CD4-positive, alpha-beta memory T cell (primary cell): ENCODE measurements at regions not wholly inside any gene's neighbourhood (a gene's known extent, or its start where the extent isn't known, plus 50 kb on each side); places are given as distances from the start of the nearest gene placed in this dataset.

Source experiments
- CTCF ChIA-PET: fragments of 350-600 bp; sonication (Branson Sonifier 250); formaldehyde crosslinking; loops from one replicate; lab custom pipeline; 2021; ENCODE audit warnings: inconsistent platforms; ENCODE audit not compliant: partially characterized antibody; lab: Charles Lee
- POLR2A ChIA-PET: fragments of 350-600 bp; sonication (Branson Sonifier 250); formaldehyde crosslinking; loops from one replicate; lab custom pipeline; 2021; ENCODE audit not compliant: partially characterized antibody; lab: Charles Lee
- DNase-seq, 5 donors: peaks; one replicate each; pipeline versions ENCODE4 v3.0.0 to v3.0.0-alpha.2; 2020 to 2022; ENCODE audit warnings: mixed read lengths in 1 of 5
- H3K27ac ChIP-seq: one replicate; pipeline ENCODE4 v1.7.0; 2013; ENCODE audit warnings: low read depth, low read length
- H3K27me3 ChIP-seq: 2 replicates; pipeline ENCODE4 v1.7.0; 2013; ENCODE audit warnings: mild to moderate bottlenecking, low read length, moderate library complexity; ENCODE audit not compliant: insufficient read depth
- H3K36me3 ChIP-seq: 2 replicates; pipeline ENCODE4 v1.7.0; 2013; ENCODE audit warnings: mild to moderate bottlenecking, low read length, moderate library complexity; ENCODE audit not compliant: insufficient read depth
- H3K4me1 ChIP-seq: 2 replicates; pipeline ENCODE4 v1.7.0; 2013; ENCODE audit warnings: mild to moderate bottlenecking, low read length, moderate library complexity; ENCODE audit not compliant: insufficient read depth
- H3K4me3 ChIP-seq, 2 donors: one replicate each; pipeline ENCODE4 v1.7.0; 2013; ENCODE audit warnings: low read length in 2 of 2, mild to moderate bottlenecking in 1 of 2
- H3K9me3 ChIP-seq, 2 donors: one replicate each; pipeline ENCODE4 v1.7.0; 2013; ENCODE audit warnings: low read length in 2 of 2, control low read depth in 1 of 2; ENCODE audit not compliant: control insufficient read depth in 1 of 2
- H3K27ac Mint-ChIP-seq, 7 donors: one replicate each; pipeline ENCODE4 v1.8.0; 2020 to 2021; ENCODE audit warnings: mixed read lengths in 7 of 7, mild to moderate bottlenecking in 6 of 7, inconsistent platforms in 3 of 7, moderate library complexity in 3 of 7
- H3K27me3 Mint-ChIP-seq, 2 donors: one replicate each; pipeline ENCODE4 v1.8.0; 2020 to 2021; ENCODE audit warnings: mixed read lengths in 2 of 2
- H3K36me3 Mint-ChIP-seq, 2 donors: one replicate each; pipeline ENCODE4 v1.8.0; 2020 to 2021; ENCODE audit warnings: mixed read lengths in 2 of 2, inconsistent platforms in 1 of 2, mild to moderate bottlenecking in 1 of 2
- H3K4me1 Mint-ChIP-seq, 4 donors: one replicate each; pipeline ENCODE4 v1.8.0; 2020 to 2021; ENCODE audit warnings: mixed read lengths in 4 of 4, mild to moderate bottlenecking in 1 of 4
- H3K4me3 Mint-ChIP-seq, 8 donors: one replicate each; pipeline ENCODE4 v1.8.0; 2020 to 2021; ENCODE audit warnings: mixed read lengths in 8 of 8, mild to moderate bottlenecking in 7 of 8, moderate library complexity in 6 of 8, inconsistent platforms in 3 of 8
- H3K9me3 Mint-ChIP-seq, 8 donors: one replicate each; pipeline ENCODE4 v1.8.0; 2020 to 2021; ENCODE audit warnings: mixed read lengths in 8 of 8, mild to moderate bottlenecking in 5 of 8, inconsistent platforms in 3 of 8, moderate library complexity in 1 of 8
- intact Hi-C: fragments of 100-400 bp; cut with micrococcal nuclease; formaldehyde crosslinking; loops from one replicate; pipeline ENCODE4 v1.15.1; 2023

GRCh38 chr12:81998761-81999378 is 239.7 kb upstream of the PPFIA2 start:
- no peak overlapping the region for H3K4me3 ChIP-seq
- no peaks in the 10 kb centered on the region for H3K4me1 ChIP-seq
- no peak overlapping the region for H3K4me3 Mint-ChIP-seq
- no peaks in the 10 kb centered on the region for H3K36me3 ChIP-seq
- ChIA-PET POLR2A (interaction anchor here (0.6 kb wide), 1 partner anchor 28 kb away, joined by 3 read pairs; no protein-coding TSS in a partner anchor), CTCF (no interaction called here)
- intact Hi-C loops: loop anchor here (10.0 kb wide), 1 partner anchor 194 kb away; no protein-coding TSS in a partner anchor
- H3K4me1 Mint-ChIP-seq: no peaks in the 10 kb centered on the region
- no peak overlapping the region for H3K27ac ChIP-seq
- no peak for DNase-seq
- no peaks in the 10 kb centered on the region for H3K9me3 ChIP-seq
- H3K27me3 Mint-ChIP-seq: no peaks in the 10 kb centered on the region
- H3K27ac Mint-ChIP-seq: no peak overlapping the region
- no peaks in the 10 kb centered on the region for H3K36me3 Mint-ChIP-seq
- peaks cover 0 to 7% (median 4%) of the 10 kb centered on the region in 8 donors for H3K9me3 Mint-ChIP-seq
- no peaks in the 10 kb centered on the region for H3K27me3 ChIP-seq

- H3K4me3 ChIP-seq: no peak overlapping the region
- no peaks in the 10 kb centered on the region for H3K9me3 ChIP-seq
- no peaks in the 10 kb centered on the region for H3K36me3 ChIP-seq
- H3K27me3 Mint-ChIP-seq: no peaks in the 10 kb centered on the region
- peaks cover 0 to 5% (median 4%) of the 10 kb centered on the region in 4 donors for H3K4me1 Mint-ChIP-seq
- no peaks in the 10 kb centered on the region for H3K27me3 ChIP-seq
- peak; percentile 33 to 41 (median 37) for DNase-seq
- H3K4me1 ChIP-seq: no peaks in the 10 kb centered on the region
- no peak overlapping the region for H3K27ac ChIP-seq
- H3K9me3 Mint-ChIP-seq: no peaks in the 10 kb centered on the region
- intact Hi-C loops: loop anchor here (10.0 kb wide), 1 partner anchor 188 kb away; no protein-coding TSS in a partner anchor
- ChIA-PET POLR2A (interaction anchor here (0.9 kb wide), 1 partner anchor 366 kb away, joined by 5 read pairs; the partner anchor contains the start of genes CCDC59 and METTL25), CTCF (interaction anchor here (0.7 to 3.8 kb wide), 5 partner anchors 105 to 381 kb away, joined by 3 to 25 read pairs (median 3); partner anchors contain the start of gene PPFIA2)
- H3K36me3 Mint-ChIP-seq: no peaks in the 10 kb centered on the region
- no peak overlapping the region for H3K27ac Mint-ChIP-seq
- H3K4me3 Mint-ChIP-seq: no peak overlapping the region
Observed at GRCh38 chr12:81992461-81992860, 233.3 kb upstream of the PPFIA2 start.

GRCh38 chr12:81991868-81992267 is 232.7 kb upstream of the PPFIA2 start:
- Mint-ChIP-seq H3K4me3 (no peak overlapping the region), H3K27ac (no peak overlapping the region), H3K4me1 (peaks cover 0 to 5% (median 4%) of the 10 kb centered on the region in 4 donors), H3K36me3 (no peaks in the 10 kb centered on the region), H3K9me3 (no peaks in the 10 kb centered on the region), H3K27me3 (no peaks in the 10 kb centered on the region)
- ChIA-PET CTCF (interaction anchor here (0.7 to 3.8 kb wide), 4 partner anchors 105 to 380 kb away, joined by 3 to 25 read pairs (median 4); partner anchors contain the start of gene PPFIA2), POLR2A (no interaction called here)
- no peak for DNase-seq
- H3K4me1 ChIP-seq: no peaks in the 10 kb centered on the region
- no peaks in the 10 kb centered on the region for H3K9me3 ChIP-seq
- intact Hi-C loops: loop anchor here (10.0 kb wide), 1 partner anchor 187 kb away; no protein-coding TSS in a partner anchor
- H3K27ac ChIP-seq: no peak overlapping the region
- no peaks in the 10 kb centered on the region for H3K27me3 ChIP-seq
- no peaks in the 10 kb centered on the region for H3K36me3 ChIP-seq
- no peak overlapping the region for H3K4me3 ChIP-seq

GRCh38 chr12:81988362-81988761 is 229.2 kb upstream of the PPFIA2 start:
- Mint-ChIP-seq H3K4me1 (peaks cover 0 to 5% (median 4%) of the 10 kb centered on the region in 4 donors), H3K9me3 (peaks cover 0 to 4% (median 0%) of the 10 kb centered on the region in 8 donors), H3K36me3 (no peaks in the 10 kb centered on the region), H3K27ac (no peak overlapping the region), H3K4me3 (no peak overlapping the region), H3K27me3 (no peaks in the 10 kb centered on the region)
- H3K27me3 ChIP-seq: no peaks in the 10 kb centered on the region
- H3K4me1 ChIP-seq: no peaks in the 10 kb centered on the region
- ChIA-PET CTCF (no interaction called here), POLR2A (no interaction called here)
- no peaks in the 10 kb centered on the region for H3K36me3 ChIP-seq
- DNase-seq: no peak
- no peak overlapping the region for H3K27ac ChIP-seq
- intact Hi-C loops: no loop called here
- H3K9me3 ChIP-seq: no peaks in the 10 kb centered on the region
- no peak overlapping the region for H3K4me3 ChIP-seq

GRCh38 chr12:81987371-81987770 is 228.2 kb upstream of the PPFIA2 start:
- Mint-ChIP-seq H3K36me3 (no peaks in the 10 kb centered on the region), H3K9me3 (peaks cover 0 to 6% (median 0%) of the 10 kb centered on the region in 8 donors), H3K27me3 (no peaks in the 10 kb centered on the region), H3K4me3 (no peak overlapping the region), H3K4me1 (peaks cover 0 to 1% (median under 1%) of the 10 kb centered on the region in 4 donors), H3K27ac (peak overlapping the region in 1 of 7 donors; percentile 38)
- no peaks in the 10 kb centered on the region for H3K36me3 ChIP-seq
- CTCF ChIA-PET: no interaction called here
- no peaks in the 10 kb centered on the region for H3K27me3 ChIP-seq
- intact Hi-C loops: no loop called here
- no peak for DNase-seq
- no peak overlapping the region for H3K27ac ChIP-seq
- POLR2A ChIA-PET: no interaction called here
- H3K4me1 ChIP-seq: no peaks in the 10 kb centered on the region
- H3K9me3 ChIP-seq: no peaks in the 10 kb centered on the region
- no peak overlapping the region for H3K4me3 ChIP-seq

GRCh38 chr12:81976661-81977060 is 217.5 kb upstream of the PPFIA2 start:
- no peak for DNase-seq
- no peak overlapping the region for H3K4me3 ChIP-seq
- H3K27ac ChIP-seq: no peak overlapping the region
- intact Hi-C loops: no loop called here
- no peaks in the 10 kb centered on the region for H3K4me1 ChIP-seq
- H3K4me3 Mint-ChIP-seq: no peak overlapping the region
- ChIA-PET POLR2A (no interaction called here), CTCF (no interaction called here)
- no peaks in the 10 kb centered on the region for H3K27me3 Mint-ChIP-seq
- H3K36me3 ChIP-seq: no peaks in the 10 kb centered on the region
- no peaks in the 10 kb centered on the region for H3K36me3 Mint-ChIP-seq
- no peak overlapping the region for H3K27ac Mint-ChIP-seq
- H3K27me3 ChIP-seq: no peaks in the 10 kb centered on the region
- H3K9me3 Mint-ChIP-seq: peaks cover 0 to 7% (median 0%) of the 10 kb centered on the region in 8 donors
- H3K4me1 Mint-ChIP-seq: no peaks in the 10 kb centered on the region
- H3K9me3 ChIP-seq: no peaks in the 10 kb centered on the region

GRCh38 chr12:81974762-81975161 is 215.6 kb upstream of the PPFIA2 start:
- Mint-ChIP-seq H3K4me3 (no peak overlapping the region), H3K27ac (no peak overlapping the region), H3K4me1 (no peaks in the 10 kb centered on the region), H3K9me3 (peaks cover 0 to 7% (median 3%) of the 10 kb centered on the region in 8 donors), H3K36me3 (no peaks in the 10 kb centered on the region), H3K27me3 (no peaks in the 10 kb centered on the region)
- CTCF ChIA-PET: no interaction called here
- Histone ChIP-seq H3K4me1 (no peaks in the 10 kb centered on the region), H3K27me3 (no peaks in the 10 kb centered on the region), H3K9me3 (no peaks in the 10 kb centered on the region), H3K27ac (no peak overlapping the region), H3K4me3 (no peak overlapping the region), H3K36me3 (no peaks in the 10 kb centered on the region)
- POLR2A ChIA-PET: no interaction called here
- intact Hi-C loops: no loop called here
- no peak for DNase-seq
